MM.1S (cell line): ENCODE measurements at regions not wholly inside any gene's neighbourhood (a gene's known extent, or its start where the extent isn't known, plus 50 kb on each side); places are given as distances from the start of the nearest gene placed in this dataset.

Experiments
- DNase-seq: peaks from one replicate; pipeline ENCODE4 v3.0.0-alpha.2; 2015
- H2AFZ ChIP-seq: fragments of 300-600 bp; sonication (generic); 2 replicates; pipeline ENCODE4 v1.6.0; 2016; ENCODE audit warnings: antibody characterized with exemption, low read length
- H3F3A ChIP-seq: fragments of 300-600 bp; sonication (generic); 2 replicates; pipeline ENCODE4 v1.6.1; 2016; ENCODE audit warnings: mild to moderate bottlenecking, antibody characterized with exemption, low read length, moderate library complexity, mixed read lengths; ENCODE audit not compliant: insufficient read depth
- H3K27ac ChIP-seq: fragments of 300-600 bp; sonication (generic); 2 replicates; pipeline ENCODE4 v1.5.1; 2016; ENCODE audit warnings: mild to moderate bottlenecking, low read length
- H3K27me3 ChIP-seq: fragments of 300-600 bp; sonication (generic); replicated peaks from 2 replicates; pipeline ENCODE4 v1.6.0; 2016; ENCODE audit warnings: low read length; ENCODE audit not compliant: insufficient read depth
- H3K36me3 ChIP-seq: fragments of 300-600 bp; sonication (generic); replicated peaks from 2 replicates; pipeline ENCODE4 v1.6.1; 2016; ENCODE audit warnings: mild to moderate bottlenecking, low read length, mixed read lengths; ENCODE audit not compliant: insufficient read depth
- H3K4me1 ChIP-seq: fragments of 300-600 bp; sonication (generic); 2 replicates; pipeline ENCODE4 v1.6.1; 2016; ENCODE audit warnings: low read length, mixed read lengths
- H3K4me2 ChIP-seq: fragments of 300-600 bp; sonication (generic); 2 replicates; pipeline ENCODE4 v1.6.0; 2016; ENCODE audit warnings: low read depth, low read length
- H3K4me3 ChIP-seq: fragments of 300-600 bp; sonication (generic); 2 replicates; pipeline ENCODE4 v1.5.1; 2016; ENCODE audit warnings: low read length, mixed read lengths
- H3K79me2 ChIP-seq: fragments of 300-600 bp; sonication (generic); 2 replicates; pipeline ENCODE4 v1.6.1; 2016; ENCODE audit warnings: mixed run types, low read length, mixed read lengths
- H3K9ac ChIP-seq: fragments of 300-600 bp; sonication (generic); 2 replicates; pipeline ENCODE4 v1.6.1; 2016; ENCODE audit warnings: low read length, mixed read lengths
- H3K9me2 ChIP-seq: fragments of 300-600 bp; sonication (generic); replicated peaks from 2 replicates; pipeline ENCODE4 v1.6.1; 2016; ENCODE audit warnings: mild to moderate bottlenecking, low read length, mixed read lengths; ENCODE audit not compliant: insufficient read depth
- H3K9me3 ChIP-seq: fragments of 300-600 bp; sonication (generic); replicated peaks from 2 replicates; pipeline ENCODE4 v1.6.1; 2016; ENCODE audit warnings: mild to moderate bottlenecking, low read length, mixed read lengths; ENCODE audit not compliant: insufficient read depth
- H4K20me1 ChIP-seq: fragments of 300-600 bp; sonication (generic); 2 replicates; pipeline ENCODE4 v1.6.1; 2016; ENCODE audit warnings: mild to moderate bottlenecking, low read length, moderate library complexity, mixed read lengths; ENCODE audit not compliant: insufficient read depth
- CTCF ChIP-seq: fragments of 300-600 bp; sonication (generic); IDR thresholded peaks from 2 replicates; pipeline ENCODE4 v1.5.1; 2016; ENCODE audit warnings: antibody characterized with exemption, low read length, mixed read lengths
- EZH2 ChIP-seq: fragments of 300-600 bp; sonication (generic); optimal IDR thresholded peaks from 2 replicates; pipeline ENCODE3; 2017; ENCODE audit warnings: low read depth, mild to moderate bottlenecking, antibody characterized with exemption, low read length, mixed read lengths
- EZH2phosphoT487 ChIP-seq: fragments of 300-600 bp; sonication (generic); IDR thresholded peaks from 2 replicates; pipeline ENCODE4 v1.6.1; 2018; ENCODE audit warnings: antibody characterized with exemption, low read length

GRCh38 chr10:107492389-107492788 is 327.9 kb upstream of the SORCS1 start:
- H3F3A ChIP-seq = no peaks in the 10 kb centered on the region
- H3K79me2 ChIP-seq = no peaks in the 10 kb centered on the region
- no peak overlapping the region for H3K4me2 ChIP-seq
- H3K27me3 ChIP-seq = no peaks in the 10 kb centered on the region
- H3K4me1 ChIP-seq = no peaks in the 10 kb centered on the region
- H2AFZ ChIP-seq = no peak overlapping the region
- H4K20me1 ChIP-seq = no peaks in the 10 kb centered on the region
- no peaks in the 10 kb centered on the region for H3K36me3 ChIP-seq
- no peak overlapping the region for H3K9ac ChIP-seq
- no peak overlapping the region for H3K4me3 ChIP-seq
- DNase-seq = no peak
- no peak overlapping the region for H3K27ac ChIP-seq
- H3K9me2 ChIP-seq = no peaks in the 10 kb centered on the region
- H3K9me3 ChIP-seq = no peaks in the 10 kb centered on the region; the same call in 1 of the 2 replicates
- TF ChIP-seq EZH2phosphoT487 (no peak), EZH2 (no peak), CTCF (no peak)

- no peak for DNase-seq
- Histone ChIP-seq H2AFZ (no peak overlapping the region), H3K27me3 (no peaks in the 10 kb centered on the region), H4K20me1 (no peaks in the 10 kb centered on the region), H3K4me3 (no peak overlapping the region), H3K27ac (no peak overlapping the region), H3K9me2 (no peaks in the 10 kb centered on the region), H3F3A (no peaks in the 10 kb centered on the region), H3K79me2 (no peaks in the 10 kb centered on the region), H3K9ac (no peak overlapping the region), H3K36me3 (no peaks in the 10 kb centered on the region), H3K9me3 (no peaks in the 10 kb centered on the region; the same call in 1 of the 2 replicates), H3K4me1 (no peaks in the 10 kb centered on the region), H3K4me2 (no peak overlapping the region)
- TF ChIP-seq CTCF = no peak
- TF ChIP-seq EZH2phosphoT487 = no peak
- no peak for TF ChIP-seq EZH2
Observed at GRCh38 chr10:107490389-107490788, 325.9 kb upstream of the SORCS1 start.

GRCh38 chr10:107487284-107487683 is 322.8 kb upstream of the SORCS1 start:
- Histone ChIP-seq H3K79me2 (no peaks in the 10 kb centered on the region), H2AFZ (no peak overlapping the region), H3K27me3 (no peaks in the 10 kb centered on the region), H3F3A (no peaks in the 10 kb centered on the region), H3K4me3 (no peak overlapping the region), H4K20me1 (no peaks in the 10 kb centered on the region), H3K9me2 (no peaks in the 10 kb centered on the region), H3K9ac (no peak overlapping the region), H3K4me1 (no peaks in the 10 kb centered on the region), H3K36me3 (no peaks in the 10 kb centered on the region), H3K9me3 (no peaks in the 10 kb centered on the region), H3K27ac (no peak overlapping the region), H3K4me2 (no peak overlapping the region)
- TF ChIP-seq EZH2 = no peak
- TF ChIP-seq CTCF = no peak
- no peak for TF ChIP-seq EZH2phosphoT487
- no peak for DNase-seq
